BJ (cell line): ENCODE measurements at regions not wholly inside any gene's neighbourhood (a gene's known extent, or its start where the extent isn't known, plus 50 kb on each side); places are given as distances from the start of the nearest gene placed in this dataset.

Experiments
- CTCF ChIA-PET: fragments of 350-600 bp; formaldehyde crosslinking; extraction: SDS; loops from one replicate; lab custom pipeline; 2021; ENCODE audit warnings: antibody characterized with exemption, inconsistent platforms; lab: Yijun Ruan, JAX
- POLR2A ChIA-PET: fragments of 300-600 bp; sonication (Branson Sonifier 250); formaldehyde crosslinking; extraction: SDS; loops from one replicate; lab custom pipeline; 2021; ENCODE audit warnings: antibody characterized with exemption; lab: Charles Lee
- DNase-seq: peaks from one replicate; pipeline ENCODE4 v3.0.0-alpha.2; 2011; ENCODE audit warnings: low read depth
- H3K27me3 ChIP-seq: 2 replicates; pipeline ENCODE4 v1.6.0; 2011; ENCODE audit warnings: low read length; ENCODE audit not compliant: control insufficient read depth, insufficient read depth
- H3K36me3 ChIP-seq: 2 replicates; pipeline ENCODE4 v1.5.1; 2011; ENCODE audit warnings: low read length; ENCODE audit not compliant: control insufficient read depth, insufficient read depth
- H3K4me3 ChIP-seq: 2 replicates; pipeline ENCODE4 v1.5.1; 2011; ENCODE audit warnings: low read depth, mild to moderate bottlenecking, control low read depth, low read length
- TF ChIP-seq, protein P1 (sequence below): IDR thresholded peaks from 2 replicates; pipeline ENCODE4 v1.5.1; 2011; ENCODE audit warnings: low read depth, mild to moderate bottlenecking, control low read depth, inconsistent platforms, low read length, moderate library complexity; ENCODE audit not compliant: insufficient read depth

DNA sequence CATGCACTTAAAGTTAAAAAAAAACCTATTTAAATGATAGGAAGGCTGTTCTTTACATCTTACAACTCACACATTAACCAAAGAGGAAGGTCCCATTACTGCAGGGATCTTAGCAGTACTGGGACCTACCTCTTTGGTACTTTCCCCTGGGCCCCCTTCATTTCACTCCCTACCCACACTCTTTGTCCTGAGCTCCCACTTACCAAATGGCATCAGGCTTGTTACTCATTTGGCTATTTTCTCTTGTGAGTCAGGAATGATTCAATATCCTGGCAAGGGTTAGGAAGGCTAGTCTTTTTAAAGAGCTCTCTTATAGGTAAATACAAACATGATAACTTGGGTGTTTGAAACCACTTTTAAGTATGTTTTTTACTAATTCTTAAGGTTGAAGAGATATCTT is 117.4 kb upstream of the ELL2 start:
- CTCF ChIA-PET = interaction anchor here (0.6 kb wide), 1 partner anchor 344 kb away, joined by 3 read pairs; no protein-coding TSS in a partner anchor
- TF ChIP-seq, protein P1, sequence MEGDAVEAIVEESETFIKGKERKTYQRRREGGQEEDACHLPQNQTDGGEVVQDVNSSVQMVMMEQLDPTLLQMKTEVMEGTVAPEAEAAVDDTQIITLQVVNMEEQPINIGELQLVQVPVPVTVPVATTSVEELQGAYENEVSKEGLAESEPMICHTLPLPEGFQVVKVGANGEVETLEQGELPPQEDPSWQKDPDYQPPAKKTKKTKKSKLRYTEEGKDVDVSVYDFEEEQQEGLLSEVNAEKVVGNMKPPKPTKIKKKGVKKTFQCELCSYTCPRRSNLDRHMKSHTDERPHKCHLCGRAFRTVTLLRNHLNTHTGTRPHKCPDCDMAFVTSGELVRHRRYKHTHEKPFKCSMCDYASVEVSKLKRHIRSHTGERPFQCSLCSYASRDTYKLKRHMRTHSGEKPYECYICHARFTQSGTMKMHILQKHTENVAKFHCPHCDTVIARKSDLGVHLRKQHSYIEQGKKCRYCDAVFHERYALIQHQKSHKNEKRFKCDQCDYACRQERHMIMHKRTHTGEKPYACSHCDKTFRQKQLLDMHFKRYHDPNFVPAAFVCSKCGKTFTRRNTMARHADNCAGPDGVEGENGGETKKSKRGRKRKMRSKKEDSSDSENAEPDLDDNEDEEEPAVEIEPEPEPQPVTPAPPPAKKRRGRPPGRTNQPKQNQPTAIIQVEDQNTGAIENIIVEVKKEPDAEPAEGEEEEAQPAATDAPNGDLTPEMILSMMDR = no peak
- POLR2A ChIA-PET = interaction anchor here (1.4 kb wide), 1 partner anchor 156 kb away, joined by 3 read pairs; no protein-coding TSS in a partner anchor

DNA sequence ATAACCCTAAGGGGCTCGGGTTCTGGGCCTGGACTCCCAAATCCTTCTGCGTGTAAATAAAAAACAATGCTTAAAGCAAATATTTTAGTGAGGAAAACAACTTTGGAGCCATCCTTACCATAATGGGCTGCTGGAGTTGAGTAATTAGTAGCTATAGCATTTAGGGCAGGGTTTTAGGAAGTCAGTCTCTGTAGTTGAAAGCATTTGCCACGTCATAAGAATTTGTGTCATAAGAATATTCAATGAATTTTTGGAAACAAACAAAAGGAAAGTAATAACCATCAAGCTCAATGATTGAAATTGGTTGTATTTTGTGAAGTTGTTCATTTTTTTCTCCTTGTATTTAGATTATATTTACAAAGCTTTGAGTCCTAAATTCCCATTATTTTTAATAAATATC is 114.8 kb upstream of the ELL2 start:
- ChIA-PET POLR2A (no interaction called here), CTCF (interaction anchor here (1.1 to 1.6 kb wide), 2 partner anchors 10 to 51 kb away, joined by 3 to 4 read pairs; no protein-coding TSS in a partner anchor)
- H3K36me3 ChIP-seq = no peaks in the 10 kb centered on the region
- DNase-seq = no peak
- no peaks in the 10 kb centered on the region for H3K27me3 ChIP-seq
- TF ChIP-seq, protein P1 = no peak
- no peak overlapping the region for H3K4me3 ChIP-seq

More for the DNA sequence above, 117.4 kb upstream of the ELL2 start:
- Histone ChIP-seq H3K36me3 (no peaks in the 10 kb centered on the region), H3K27me3 (no peaks in the 10 kb centered on the region), H3K4me3 (no peak overlapping the region)
- peak; percentile 83 for DNase-seq

DNA sequence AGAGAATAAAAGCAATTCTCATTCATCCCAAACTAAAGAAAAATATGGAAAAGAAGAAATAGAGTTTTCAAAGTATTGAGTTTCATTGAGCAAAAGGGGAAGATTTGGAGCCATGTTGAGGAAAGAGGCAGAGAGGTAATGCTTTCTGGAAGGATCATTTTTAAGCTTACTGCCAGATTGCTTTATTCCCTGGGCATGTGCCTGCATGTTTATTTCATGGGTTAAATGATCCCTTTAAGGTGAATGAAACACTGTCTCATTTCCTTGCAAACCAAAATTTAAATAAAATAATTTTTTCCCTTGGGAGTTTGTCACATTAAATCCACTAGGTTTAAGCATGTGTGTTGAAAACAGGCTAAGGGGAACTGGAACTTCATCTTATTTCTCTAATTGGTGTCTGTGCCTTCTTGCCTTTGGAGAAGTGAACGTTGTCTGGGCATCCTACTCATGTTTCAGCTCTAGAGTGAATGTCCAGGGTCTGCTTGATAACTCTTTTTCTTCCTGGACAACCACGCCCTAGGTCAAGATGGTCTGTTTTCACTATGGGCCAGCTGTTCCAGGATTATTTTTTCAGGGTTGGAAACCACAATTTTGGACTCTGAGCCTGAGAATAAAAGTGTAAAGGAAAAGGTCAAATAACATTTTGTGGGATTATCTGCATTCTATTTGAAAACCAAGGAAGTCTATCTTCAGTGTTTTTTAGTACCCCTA is 114.1 kb upstream of the ELL2 start:
- DNase-seq = no peak
- POLR2A ChIA-PET = no interaction called here
- TF ChIP-seq, protein P1 = no peak
- CTCF ChIA-PET = interaction anchor here (1.1 to 1.6 kb wide), 2 partner anchors 11 to 51 kb away, joined by 3 to 4 read pairs; no protein-coding TSS in a partner anchor
- H3K27me3 ChIP-seq = no peaks in the 10 kb centered on the region
- no peaks in the 10 kb centered on the region for H3K36me3 ChIP-seq
- no peak overlapping the region for H3K4me3 ChIP-seq

DNA sequence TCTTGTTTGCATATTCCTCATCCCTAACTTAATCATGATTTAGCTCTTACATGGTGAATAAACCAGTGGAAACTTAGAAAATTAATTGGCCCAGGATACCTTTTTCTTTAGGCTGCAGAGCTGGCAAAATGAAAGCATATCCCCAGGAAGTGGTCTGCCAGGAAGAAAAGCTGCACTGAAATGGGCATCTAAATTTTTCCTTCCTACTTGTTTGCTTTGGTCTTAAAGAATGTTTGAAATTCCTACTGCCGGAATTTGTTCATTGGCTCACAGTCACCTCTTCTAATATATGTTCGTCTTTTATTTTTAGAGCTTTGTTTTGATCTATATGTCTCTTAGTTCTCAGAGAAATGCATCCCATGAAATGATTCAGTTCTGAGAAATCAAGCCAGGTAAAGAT is 113.2 kb upstream of the ELL2 start:
- no peak overlapping the region for H3K4me3 ChIP-seq
- TF ChIP-seq, protein P1 = no peak
- POLR2A ChIA-PET = no interaction called here
- no peaks in the 10 kb centered on the region for H3K36me3 ChIP-seq
- DNase-seq = no peak
- no peaks in the 10 kb centered on the region for H3K27me3 ChIP-seq
- CTCF ChIA-PET = interaction anchor here (1.2 to 1.6 kb wide), 2 partner anchors 11 to 102 kb away, joined by 3 read pairs; no protein-coding TSS in a partner anchor

DNA sequence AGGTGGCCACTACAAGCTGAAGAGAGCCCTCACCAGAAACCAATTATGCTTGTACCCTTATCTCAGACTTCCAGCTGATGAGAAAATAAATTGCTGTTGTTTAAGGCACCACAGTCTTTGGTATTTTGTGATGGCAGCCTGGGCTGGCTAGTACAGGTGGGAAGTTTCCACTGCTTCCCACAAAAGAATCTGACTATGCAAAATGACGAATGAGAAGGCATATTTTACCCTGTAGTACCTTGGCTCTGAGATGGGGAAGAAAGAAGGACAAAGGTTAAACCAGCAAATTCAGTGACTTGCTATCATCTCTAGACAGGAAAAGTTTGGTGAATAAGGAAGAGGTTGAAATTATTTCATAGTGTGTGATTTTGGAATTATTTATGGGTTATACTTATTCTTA is 112.8 kb upstream of the ELL2 start:
- TF ChIP-seq, protein P1 = no peak
- ChIA-PET CTCF (interaction anchor here (1.2 kb wide), 1 partner anchor 102 kb away, joined by 3 read pairs; no protein-coding TSS in a partner anchor), POLR2A (no interaction called here)
- no peak overlapping the region for H3K4me3 ChIP-seq
- DNase-seq = no peak
- H3K27me3 ChIP-seq = no peaks in the 10 kb centered on the region
- H3K36me3 ChIP-seq = no peaks in the 10 kb centered on the region
